Smooth muscle cell (in vitro differentiated cells): ENCODE measurements at regions not wholly inside any gene's neighbourhood (a gene's known extent, or its start where the extent isn't known, plus 50 kb on each side); places are given as distances from the start of the nearest gene placed in this dataset.

Source experiments
- DNase-seq: peaks from one replicate; lab custom pipeline; 2025; ENCODE audit not compliant: unreplicated experiment; lab: John Stamatoyannopoulos, UW
- H2AFZ ChIP-seq: fragments of 200-600 bp; sonication (generic); 2 replicates; pipeline ENCODE4 v1.6.0; 2016; ENCODE audit warnings: antibody characterized with exemption, low read depth, mild to moderate bottlenecking
- H3F3A ChIP-seq: fragments of 200-600 bp; sonication (generic); 2 replicates; pipeline ENCODE4 v1.6.0; 2017; ENCODE audit warnings: antibody characterized with exemption, low read depth
- H3K27ac ChIP-seq: fragments of 200-600 bp; sonication (generic); 2 replicates; pipeline ENCODE4 v1.5.1; 2016; ENCODE audit warnings: low read depth, mild to moderate bottlenecking
- H3K27me3 ChIP-seq: fragments of 200-600 bp; sonication (generic); 2 replicates; pipeline ENCODE4 v1.6.1; 2016; ENCODE audit warnings: low read depth, mild to moderate bottlenecking
- H3K36me3 ChIP-seq: fragments of 200-600 bp; sonication (generic); 2 replicates; pipeline ENCODE4 v1.5.1; 2016; ENCODE audit warnings: low read depth
- H3K4me1 ChIP-seq: fragments of 200-600 bp; sonication (generic); 2 replicates; pipeline ENCODE4 v1.5.1; 2016; ENCODE audit warnings: low read depth
- H3K4me2 ChIP-seq: fragments of 200-600 bp; sonication (generic); 2 replicates; pipeline ENCODE4 v1.6.0; 2016; ENCODE audit warnings: mild to moderate bottlenecking
- H3K4me3 ChIP-seq: fragments of 200-600 bp; sonication (generic); 2 replicates; pipeline ENCODE4 v1.5.1; 2016; ENCODE audit warnings: mild to moderate bottlenecking
- H3K79me2 ChIP-seq: fragments of 200-600 bp; sonication (generic); 2 replicates; pipeline ENCODE4 v1.6.0; 2016; ENCODE audit warnings: low read depth, mild to moderate bottlenecking
- H3K9ac ChIP-seq: fragments of 200-600 bp; sonication (generic); 2 replicates; pipeline ENCODE4 v1.6.0; 2016; ENCODE audit warnings: low read depth
- H3K9me3 ChIP-seq: fragments of 200-600 bp; sonication (generic); replicated peaks from 2 replicates; pipeline ENCODE4 v1.5.1; 2016; ENCODE audit warnings: low read depth
- H4K20me1 ChIP-seq: fragments of 200-600 bp; sonication (generic); 2 replicates; pipeline ENCODE4 v1.6.0; 2016; ENCODE audit warnings: low read depth
- WGBS: methylation state at CpG from one replicate; pipeline ENCODE4 v1.1.7; 2016; ENCODE audit warnings: low lambda C conversion rate; 5-methylcytosine and 5-hydroxymethylcytosine counted together
- TF ChIP-seq, protein P1 (sequence below): fragments of 200-600 bp; sonication (generic); IDR thresholded peaks from 2 replicates; pipeline ENCODE4 v1.5.1; 2017; ENCODE audit warnings: borderline replicate concordance, mild to moderate bottlenecking, antibody characterized with exemption; ENCODE audit not compliant: insufficient read depth, poor library complexity, severe bottlenecking

DNA sequence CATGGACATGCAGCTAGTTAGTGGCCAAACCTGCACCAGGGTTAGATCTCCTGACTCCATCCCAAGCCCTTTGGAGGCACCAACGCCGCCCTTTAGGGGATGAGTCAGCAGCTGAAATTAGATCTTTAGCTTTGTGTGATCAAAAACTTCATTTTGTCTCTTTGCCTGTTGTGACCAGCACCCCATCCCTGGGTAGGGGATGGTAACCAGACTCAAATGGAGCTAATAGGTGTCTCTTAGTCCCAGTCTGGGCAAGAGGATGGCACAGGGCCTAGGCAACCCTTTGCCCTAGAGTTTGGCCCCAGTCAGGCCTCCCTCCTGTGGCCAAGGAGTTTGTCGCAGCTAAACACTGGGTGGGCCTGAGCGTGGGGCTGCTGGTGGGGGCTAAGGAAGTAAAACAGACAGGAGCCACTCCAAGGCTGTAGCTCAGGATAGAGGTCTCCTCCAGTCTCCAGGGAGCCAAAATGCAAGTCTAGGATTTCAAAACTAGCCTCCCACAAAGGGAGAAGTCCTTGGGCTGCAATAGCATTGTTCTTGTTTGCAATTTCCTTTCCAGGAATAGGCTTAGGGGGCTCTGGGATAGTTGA is 105.1 kb downstream of the CPN2 start:
- Histone ChIP-seq H4K20me1 (no peaks in the 10 kb centered on the region), H3F3A (peaks cover 5% of the 10 kb centered on the region), H3K27me3 (no peaks in the 10 kb centered on the region), H2AFZ (no peak overlapping the region), H3K4me3 (no peak overlapping the region), H3K9me3 (no peaks in the 10 kb centered on the region), H3K27ac (no peak overlapping the region), H3K9ac (no peak overlapping the region), H3K4me2 (no peak overlapping the region), H3K36me3 (no peaks in the 10 kb centered on the region), H3K4me1 (peaks cover 22% of the 10 kb centered on the region), H3K79me2 (no peaks in the 10 kb centered on the region)
- DNase-seq: no peak
- 74% methylated on average over 4 of the region's 4 CpGs for WGBS
- TF ChIP-seq, protein P1, sequence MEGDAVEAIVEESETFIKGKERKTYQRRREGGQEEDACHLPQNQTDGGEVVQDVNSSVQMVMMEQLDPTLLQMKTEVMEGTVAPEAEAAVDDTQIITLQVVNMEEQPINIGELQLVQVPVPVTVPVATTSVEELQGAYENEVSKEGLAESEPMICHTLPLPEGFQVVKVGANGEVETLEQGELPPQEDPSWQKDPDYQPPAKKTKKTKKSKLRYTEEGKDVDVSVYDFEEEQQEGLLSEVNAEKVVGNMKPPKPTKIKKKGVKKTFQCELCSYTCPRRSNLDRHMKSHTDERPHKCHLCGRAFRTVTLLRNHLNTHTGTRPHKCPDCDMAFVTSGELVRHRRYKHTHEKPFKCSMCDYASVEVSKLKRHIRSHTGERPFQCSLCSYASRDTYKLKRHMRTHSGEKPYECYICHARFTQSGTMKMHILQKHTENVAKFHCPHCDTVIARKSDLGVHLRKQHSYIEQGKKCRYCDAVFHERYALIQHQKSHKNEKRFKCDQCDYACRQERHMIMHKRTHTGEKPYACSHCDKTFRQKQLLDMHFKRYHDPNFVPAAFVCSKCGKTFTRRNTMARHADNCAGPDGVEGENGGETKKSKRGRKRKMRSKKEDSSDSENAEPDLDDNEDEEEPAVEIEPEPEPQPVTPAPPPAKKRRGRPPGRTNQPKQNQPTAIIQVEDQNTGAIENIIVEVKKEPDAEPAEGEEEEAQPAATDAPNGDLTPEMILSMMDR: no peak

- H3K4me3 ChIP-seq: no peak overlapping the region
- H4K20me1 ChIP-seq: no peaks in the 10 kb centered on the region
- no peak overlapping the region for H3K9ac ChIP-seq
- no peak overlapping the region for H3K4me2 ChIP-seq
- 63% methylated on average over 7 of the region's 7 CpGs for WGBS
- H3K4me1 ChIP-seq: peaks cover 22% of the 10 kb centered on the region
- H3K79me2 ChIP-seq: no peaks in the 10 kb centered on the region
- H2AFZ ChIP-seq: no peak overlapping the region
- TF ChIP-seq, protein P1: no peak
- H3K27ac ChIP-seq: no peak overlapping the region
- H3K36me3 ChIP-seq: no peaks in the 10 kb centered on the region
- H3K9me3 ChIP-seq: no peaks in the 10 kb centered on the region
- DNase-seq: no peak
- H3F3A ChIP-seq: peaks cover 7% of the 10 kb centered on the region
- H3K27me3 ChIP-seq: no peaks in the 10 kb centered on the region
These were observed 104.3 kb downstream of the CPN2 start for GRCh38 chr3:194246709-194247349.

DNA sequence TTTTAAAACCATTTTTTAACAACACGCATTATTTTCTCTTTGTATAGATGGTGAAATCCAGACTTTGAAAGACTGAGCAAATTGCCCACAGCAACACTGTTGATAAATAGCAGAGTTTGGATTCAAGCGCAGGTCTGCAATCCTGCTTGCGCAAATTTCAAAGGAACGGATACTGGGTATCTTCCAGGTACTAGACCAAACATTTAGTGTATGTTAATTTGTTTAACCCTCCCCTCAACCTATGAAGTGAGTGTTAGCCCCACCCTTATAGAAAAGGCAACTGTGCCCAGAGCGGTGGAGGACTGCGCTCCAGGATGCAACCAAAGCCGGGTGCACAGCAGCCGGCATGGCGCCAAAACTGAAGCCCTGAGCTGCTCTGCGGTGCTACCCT is 103.8 kb downstream of the CPN2 start:
- WGBS: 93% methylated on average over 10 of the region's 10 CpGs
- no peaks in the 10 kb centered on the region for H3K79me2 ChIP-seq
- TF ChIP-seq, protein P1: no peak
- no peaks in the 10 kb centered on the region for H4K20me1 ChIP-seq
- H3K9ac ChIP-seq: no peak overlapping the region
- H3K27me3 ChIP-seq: no peaks in the 10 kb centered on the region
- H3K4me3 ChIP-seq: no peak overlapping the region
- no peak overlapping the region for H3K27ac ChIP-seq
- no peak for DNase-seq
- H3K4me2 ChIP-seq: no peak overlapping the region
- H3K4me1 ChIP-seq: peaks cover 22% of the 10 kb centered on the region
- H3K9me3 ChIP-seq: no peaks in the 10 kb centered on the region
- no peaks in the 10 kb centered on the region for H3K36me3 ChIP-seq
- peak overlapping the region; percentile 3 for H2AFZ ChIP-seq
- H3F3A ChIP-seq: peaks cover 7% of the 10 kb centered on the region
